ENCODE measurements at regions not wholly inside any gene's neighbourhood (a gene's known extent, or its start where the extent isn't known, plus 50 kb on each side); places are given as distances from the start of the nearest gene placed in this dataset.

DNA sequence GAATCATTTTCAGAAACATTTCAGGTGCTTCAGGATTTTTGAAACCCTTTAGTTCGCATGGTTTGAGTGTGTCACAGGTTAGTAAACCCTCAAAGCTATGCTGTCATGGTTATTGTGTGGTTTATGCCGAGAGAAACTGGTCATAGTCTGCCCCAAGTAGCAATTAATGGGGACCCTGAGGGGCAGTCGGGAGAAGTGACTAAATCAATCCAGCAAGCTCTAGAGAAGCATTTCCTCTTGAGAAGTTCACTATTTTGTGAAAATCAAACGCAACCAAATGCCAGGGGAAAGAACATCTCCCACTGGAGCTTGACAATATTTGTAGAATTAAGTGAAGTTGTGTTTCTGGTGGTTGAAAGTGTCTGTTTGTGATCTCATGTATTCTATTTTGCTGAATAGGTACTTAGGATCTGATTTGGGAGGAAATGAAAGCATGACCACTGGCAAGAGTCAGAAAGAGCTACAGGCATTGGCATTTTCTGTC lies 63.0 kb upstream of the BACH1 start:
- DNase-seq (ENCODE audit: low spot score), result no peak
- no peaks in the 10 kb centered on the region for H3K27me3 Mint-ChIP-seq (ENCODE audit: low read depth)
- H3K9me3 Mint-ChIP-seq, result no peaks in the 10 kb centered on the region
- H3K36me3 Mint-ChIP-seq, result no peaks in the 10 kb centered on the region
- H3K4me3 Mint-ChIP-seq, result no peak overlapping the region
- CTCF ChIA-PET, result no interaction called here
- H3K4me1 Mint-ChIP-seq, result peaks cover 12% of the 10 kb centered on the region; the same call in 1 of the 2 replicates
- TF ChIP-seq, protein P1, sequence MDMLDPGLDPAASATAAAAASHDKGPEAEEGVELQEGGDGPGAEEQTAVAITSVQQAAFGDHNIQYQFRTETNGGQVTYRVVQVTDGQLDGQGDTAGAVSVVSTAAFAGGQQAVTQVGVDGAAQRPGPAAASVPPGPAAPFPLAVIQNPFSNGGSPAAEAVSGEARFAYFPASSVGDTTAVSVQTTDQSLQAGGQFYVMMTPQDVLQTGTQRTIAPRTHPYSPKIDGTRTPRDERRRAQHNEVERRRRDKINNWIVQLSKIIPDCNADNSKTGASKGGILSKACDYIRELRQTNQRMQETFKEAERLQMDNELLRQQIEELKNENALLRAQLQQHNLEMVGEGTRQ (CRISPR knock-in tag; IDR thresholded peaks at IDR 0.05), result no peak
- TF ChIP-seq, protein P2, sequence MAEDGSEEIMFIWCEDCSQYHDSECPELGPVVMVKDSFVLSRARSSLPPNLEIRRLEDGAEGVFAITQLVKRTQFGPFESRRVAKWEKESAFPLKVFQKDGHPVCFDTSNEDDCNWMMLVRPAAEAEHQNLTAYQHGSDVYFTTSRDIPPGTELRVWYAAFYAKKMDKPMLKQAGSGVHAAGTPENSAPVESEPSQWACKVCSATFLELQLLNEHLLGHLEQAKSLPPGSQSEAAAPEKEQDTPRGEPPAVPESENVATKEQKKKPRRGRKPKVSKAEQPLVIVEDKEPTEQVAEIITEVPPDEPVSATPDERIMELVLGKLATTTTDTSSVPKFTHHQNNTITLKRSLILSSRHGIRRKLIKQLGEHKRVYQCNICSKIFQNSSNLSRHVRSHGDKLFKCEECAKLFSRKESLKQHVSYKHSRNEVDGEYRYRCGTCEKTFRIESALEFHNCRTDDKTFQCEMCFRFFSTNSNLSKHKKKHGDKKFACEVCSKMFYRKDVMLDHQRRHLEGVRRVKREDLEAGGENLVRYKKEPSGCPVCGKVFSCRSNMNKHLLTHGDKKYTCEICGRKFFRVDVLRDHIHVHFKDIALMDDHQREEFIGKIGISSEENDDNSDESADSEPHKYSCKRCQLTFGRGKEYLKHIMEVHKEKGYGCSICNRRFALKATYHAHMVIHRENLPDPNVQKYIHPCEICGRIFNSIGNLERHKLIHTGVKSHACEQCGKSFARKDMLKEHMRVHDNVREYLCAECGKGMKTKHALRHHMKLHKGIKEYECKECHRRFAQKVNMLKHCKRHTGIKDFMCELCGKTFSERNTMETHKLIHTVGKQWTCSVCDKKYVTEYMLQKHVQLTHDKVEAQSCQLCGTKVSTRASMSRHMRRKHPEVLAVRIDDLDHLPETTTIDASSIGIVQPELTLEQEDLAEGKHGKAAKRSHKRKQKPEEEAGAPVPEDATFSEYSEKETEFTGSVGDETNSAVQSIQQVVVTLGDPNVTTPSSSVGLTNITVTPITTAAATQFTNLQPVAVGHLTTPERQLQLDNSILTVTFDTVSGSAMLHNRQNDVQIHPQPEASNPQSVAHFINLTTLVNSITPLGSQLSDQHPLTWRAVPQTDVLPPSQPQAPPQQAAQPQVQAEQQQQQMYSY (CRISPR knock-in tag; IDR thresholded peaks at IDR 0.05), result no peak
- TF ChIP-seq JUN (CRISPR knock-in tag; IDR thresholded peaks at IDR 0.05) (no peak), SMAD3 (CRISPR knock-in tag; IDR thresholded peaks at IDR 0.05; ENCODE audit: borderline replicate concordance) (no peak), GABPB1 (CRISPR knock-in tag; IDR thresholded peaks at IDR 0.05) (no peak), KAT7 (CRISPR knock-in tag; IDR thresholded peaks at IDR 0.05; ENCODE audit: borderline replicate concordance) (no peak)
- TF ChIP-seq, protein P3, sequence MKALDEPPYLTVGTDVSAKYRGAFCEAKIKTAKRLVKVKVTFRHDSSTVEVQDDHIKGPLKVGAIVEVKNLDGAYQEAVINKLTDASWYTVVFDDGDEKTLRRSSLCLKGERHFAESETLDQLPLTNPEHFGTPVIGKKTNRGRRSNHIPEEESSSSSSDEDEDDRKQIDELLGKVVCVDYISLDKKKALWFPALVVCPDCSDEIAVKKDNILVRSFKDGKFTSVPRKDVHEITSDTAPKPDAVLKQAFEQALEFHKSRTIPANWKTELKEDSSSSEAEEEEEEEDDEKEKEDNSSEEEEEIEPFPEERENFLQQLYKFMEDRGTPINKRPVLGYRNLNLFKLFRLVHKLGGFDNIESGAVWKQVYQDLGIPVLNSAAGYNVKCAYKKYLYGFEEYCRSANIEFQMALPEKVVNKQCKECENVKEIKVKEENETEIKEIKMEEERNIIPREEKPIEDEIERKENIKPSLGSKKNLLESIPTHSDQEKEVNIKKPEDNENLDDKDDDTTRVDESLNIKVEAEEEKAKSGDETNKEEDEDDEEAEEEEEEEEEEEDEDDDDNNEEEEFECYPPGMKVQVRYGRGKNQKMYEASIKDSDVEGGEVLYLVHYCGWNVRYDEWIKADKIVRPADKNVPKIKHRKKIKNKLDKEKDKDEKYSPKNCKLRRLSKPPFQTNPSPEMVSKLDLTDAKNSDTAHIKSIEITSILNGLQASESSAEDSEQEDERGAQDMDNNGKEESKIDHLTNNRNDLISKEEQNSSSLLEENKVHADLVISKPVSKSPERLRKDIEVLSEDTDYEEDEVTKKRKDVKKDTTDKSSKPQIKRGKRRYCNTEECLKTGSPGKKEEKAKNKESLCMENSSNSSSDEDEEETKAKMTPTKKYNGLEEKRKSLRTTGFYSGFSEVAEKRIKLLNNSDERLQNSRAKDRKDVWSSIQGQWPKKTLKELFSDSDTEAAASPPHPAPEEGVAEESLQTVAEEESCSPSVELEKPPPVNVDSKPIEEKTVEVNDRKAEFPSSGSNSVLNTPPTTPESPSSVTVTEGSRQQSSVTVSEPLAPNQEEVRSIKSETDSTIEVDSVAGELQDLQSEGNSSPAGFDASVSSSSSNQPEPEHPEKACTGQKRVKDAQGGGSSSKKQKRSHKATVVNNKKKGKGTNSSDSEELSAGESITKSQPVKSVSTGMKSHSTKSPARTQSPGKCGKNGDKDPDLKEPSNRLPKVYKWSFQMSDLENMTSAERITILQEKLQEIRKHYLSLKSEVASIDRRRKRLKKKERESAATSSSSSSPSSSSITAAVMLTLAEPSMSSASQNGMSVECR (CRISPR knock-in tag; IDR thresholded peaks at IDR 0.05; ENCODE audit: borderline replicate concordance), result no peak
- no peak for ATAC-seq
- POLR2A ChIA-PET, result no interaction called here
- no peak overlapping the region for H3K27ac Mint-ChIP-seq

DNA sequence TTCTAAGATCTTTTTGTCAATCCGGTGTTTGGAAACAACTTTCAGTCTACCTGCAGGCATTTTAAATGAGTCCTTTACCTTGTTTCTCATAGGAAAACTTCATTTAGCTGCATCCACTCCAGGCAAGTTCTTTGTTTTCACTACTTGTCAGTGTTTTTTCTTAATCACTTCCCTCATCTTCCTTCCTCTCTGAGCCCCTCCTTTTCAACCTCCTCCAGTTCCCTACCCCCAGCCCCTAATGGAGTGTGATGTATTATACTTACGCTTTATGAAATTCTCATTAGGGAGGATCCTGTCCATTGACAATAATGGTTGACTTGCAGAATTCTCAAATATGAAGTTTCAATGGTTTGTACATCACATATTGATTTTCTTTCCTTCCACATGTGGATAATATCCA lies 62.5 kb upstream of the BACH1 start:
- H3K4me1 Mint-ChIP-seq, result peaks cover 12% of the 10 kb centered on the region; the same call in 1 of the 2 replicates
- CTCF ChIA-PET, result interaction anchor here (1.4 kb wide), 1 partner anchor 112 kb away, joined by 3 read pairs; no protein-coding TSS in a partner anchor
- DNase-seq (ENCODE audit: low spot score), result no peak

More for the DNA sequence above, 62.5 kb upstream of the BACH1 start:
- Mint-ChIP-seq H3K4me3 (no peak overlapping the region), H3K27me3 (ENCODE audit: low read depth) (no peaks in the 10 kb centered on the region), H3K27ac (no peak overlapping the region), H3K9me3 (no peaks in the 10 kb centered on the region), H3K36me3 (no peaks in the 10 kb centered on the region)
- TF ChIP-seq ETV6 (CRISPR knock-in tag; IDR thresholded peaks at IDR 0.05) (no peak), GTF2I (CRISPR knock-in tag; conservative IDR thresholded peaks at IDR 0.05) (no peak), FOXJ3 (CRISPR knock-in tag; IDR thresholded peaks at IDR 0.05; ENCODE audit: borderline replicate concordance) (no peak), SMAD4 (CRISPR knock-in tag; IDR thresholded peaks at IDR 0.05) (no peak), CREB1 (CRISPR knock-in tag; IDR thresholded peaks at IDR 0.05) (no peak), RELA (CRISPR knock-in tag; IDR thresholded peaks at IDR 0.05; ENCODE audit: borderline replicate concordance) (no peak), NFYB (CRISPR knock-in tag; conservative IDR thresholded peaks at IDR 0.05; ENCODE audit: low read depth) (no peak), GRHL2 (CRISPR knock-in tag; IDR thresholded peaks at IDR 0.05; ENCODE audit: insufficient replicate concordance, severe bottlenecking) (no peak), ZNF232 (CRISPR knock-in tag; IDR thresholded peaks at IDR 0.05) (no peak)
- TF ChIP-seq, protein P4, sequence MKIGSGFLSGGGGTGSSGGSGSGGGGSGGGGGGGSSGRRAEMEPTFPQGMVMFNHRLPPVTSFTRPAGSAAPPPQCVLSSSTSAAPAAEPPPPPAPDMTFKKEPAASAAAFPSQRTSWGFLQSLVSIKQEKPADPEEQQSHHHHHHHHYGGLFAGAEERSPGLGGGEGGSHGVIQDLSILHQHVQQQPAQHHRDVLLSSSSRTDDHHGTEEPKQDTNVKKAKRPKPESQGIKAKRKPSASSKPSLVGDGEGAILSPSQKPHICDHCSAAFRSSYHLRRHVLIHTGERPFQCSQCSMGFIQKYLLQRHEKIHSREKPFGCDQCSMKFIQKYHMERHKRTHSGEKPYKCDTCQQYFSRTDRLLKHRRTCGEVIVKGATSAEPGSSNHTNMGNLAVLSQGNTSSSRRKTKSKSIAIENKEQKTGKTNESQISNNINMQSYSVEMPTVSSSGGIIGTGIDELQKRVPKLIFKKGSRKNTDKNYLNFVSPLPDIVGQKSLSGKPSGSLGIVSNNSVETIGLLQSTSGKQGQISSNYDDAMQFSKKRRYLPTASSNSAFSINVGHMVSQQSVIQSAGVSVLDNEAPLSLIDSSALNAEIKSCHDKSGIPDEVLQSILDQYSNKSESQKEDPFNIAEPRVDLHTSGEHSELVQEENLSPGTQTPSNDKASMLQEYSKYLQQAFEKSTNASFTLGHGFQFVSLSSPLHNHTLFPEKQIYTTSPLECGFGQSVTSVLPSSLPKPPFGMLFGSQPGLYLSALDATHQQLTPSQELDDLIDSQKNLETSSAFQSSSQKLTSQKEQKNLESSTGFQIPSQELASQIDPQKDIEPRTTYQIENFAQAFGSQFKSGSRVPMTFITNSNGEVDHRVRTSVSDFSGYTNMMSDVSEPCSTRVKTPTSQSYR (CRISPR knock-in tag; IDR thresholded peaks at IDR 0.05), result no peak
- TF ChIP-seq, protein P5, sequence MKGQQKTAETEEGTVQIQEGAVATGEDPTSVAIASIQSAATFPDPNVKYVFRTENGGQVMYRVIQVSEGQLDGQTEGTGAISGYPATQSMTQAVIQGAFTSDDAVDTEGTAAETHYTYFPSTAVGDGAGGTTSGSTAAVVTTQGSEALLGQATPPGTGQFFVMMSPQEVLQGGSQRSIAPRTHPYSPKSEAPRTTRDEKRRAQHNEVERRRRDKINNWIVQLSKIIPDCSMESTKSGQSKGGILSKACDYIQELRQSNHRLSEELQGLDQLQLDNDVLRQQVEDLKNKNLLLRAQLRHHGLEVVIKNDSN (CRISPR knock-in tag; IDR thresholded peaks at IDR 0.05), result no peak
- TF ChIP-seq, protein P6, sequence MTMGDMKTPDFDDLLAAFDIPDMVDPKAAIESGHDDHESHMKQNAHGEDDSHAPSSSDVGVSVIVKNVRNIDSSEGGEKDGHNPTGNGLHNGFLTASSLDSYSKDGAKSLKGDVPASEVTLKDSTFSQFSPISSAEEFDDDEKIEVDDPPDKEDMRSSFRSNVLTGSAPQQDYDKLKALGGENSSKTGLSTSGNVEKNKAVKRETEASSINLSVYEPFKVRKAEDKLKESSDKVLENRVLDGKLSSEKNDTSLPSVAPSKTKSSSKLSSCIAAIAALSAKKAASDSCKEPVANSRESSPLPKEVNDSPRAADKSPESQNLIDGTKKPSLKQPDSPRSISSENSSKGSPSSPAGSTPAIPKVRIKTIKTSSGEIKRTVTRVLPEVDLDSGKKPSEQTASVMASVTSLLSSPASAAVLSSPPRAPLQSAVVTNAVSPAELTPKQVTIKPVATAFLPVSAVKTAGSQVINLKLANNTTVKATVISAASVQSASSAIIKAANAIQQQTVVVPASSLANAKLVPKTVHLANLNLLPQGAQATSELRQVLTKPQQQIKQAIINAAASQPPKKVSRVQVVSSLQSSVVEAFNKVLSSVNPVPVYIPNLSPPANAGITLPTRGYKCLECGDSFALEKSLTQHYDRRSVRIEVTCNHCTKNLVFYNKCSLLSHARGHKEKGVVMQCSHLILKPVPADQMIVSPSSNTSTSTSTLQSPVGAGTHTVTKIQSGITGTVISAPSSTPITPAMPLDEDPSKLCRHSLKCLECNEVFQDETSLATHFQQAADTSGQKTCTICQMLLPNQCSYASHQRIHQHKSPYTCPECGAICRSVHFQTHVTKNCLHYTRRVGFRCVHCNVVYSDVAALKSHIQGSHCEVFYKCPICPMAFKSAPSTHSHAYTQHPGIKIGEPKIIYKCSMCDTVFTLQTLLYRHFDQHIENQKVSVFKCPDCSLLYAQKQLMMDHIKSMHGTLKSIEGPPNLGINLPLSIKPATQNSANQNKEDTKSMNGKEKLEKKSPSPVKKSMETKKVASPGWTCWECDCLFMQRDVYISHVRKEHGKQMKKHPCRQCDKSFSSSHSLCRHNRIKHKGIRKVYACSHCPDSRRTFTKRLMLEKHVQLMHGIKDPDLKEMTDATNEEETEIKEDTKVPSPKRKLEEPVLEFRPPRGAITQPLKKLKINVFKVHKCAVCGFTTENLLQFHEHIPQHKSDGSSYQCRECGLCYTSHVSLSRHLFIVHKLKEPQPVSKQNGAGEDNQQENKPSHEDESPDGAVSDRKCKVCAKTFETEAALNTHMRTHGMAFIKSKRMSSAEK (CRISPR knock-in tag; IDR thresholded peaks at IDR 0.05; ENCODE audit: borderline replicate concordance), result no peak
- POLR2A ChIA-PET, result no interaction called here
- no peak for ATAC-seq
